ENCODE measurements at regions not wholly inside any gene's neighbourhood (a gene's known extent, or its start where the extent isn't known, plus 50 kb on each side); places are given as distances from the start of the nearest gene placed in this dataset.

- TF ChIP-seq POLR2AphosphoS5 (IDR thresholded peaks at IDR 0.05; ENCODE audit: borderline replicate concordance, low read depth, low read length) (no peak), EZH2 (IDR thresholded peaks at IDR 0.05) (no peak), FOXP2 (optimal IDR thresholded peaks at IDR 0.05; ENCODE audit: control extremely low read depth, extremely low read length, insufficient read depth) (no peak)
Observed at GRCh38 chr1:95371666-95372282, 137.8 kb downstream of the RWDD3 start.

All from SK-N-MC (cell line).